ENCODE measurements at regions not wholly inside any gene's neighbourhood (a gene's known extent, or its start where the extent isn't known, plus 50 kb on each side); places are given as distances from the start of the nearest gene placed in this dataset.

DNA sequence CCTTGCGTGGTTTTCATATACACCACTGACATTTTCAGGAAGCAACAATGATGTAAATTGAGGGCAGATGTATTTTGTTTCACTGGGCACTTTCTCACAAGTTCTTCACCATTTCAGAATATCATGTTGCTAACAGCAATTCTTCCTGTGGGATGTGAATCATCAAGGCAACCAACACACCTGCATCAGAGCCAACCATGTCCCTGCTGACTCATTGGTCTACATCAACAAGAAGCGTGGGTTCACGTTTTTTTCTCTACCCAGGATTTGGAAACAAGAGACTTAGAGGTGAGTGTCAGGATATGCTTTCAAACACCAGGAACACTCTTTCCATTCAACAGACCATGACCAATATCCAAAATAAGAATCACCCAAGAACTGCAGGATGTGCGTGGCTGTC lies 203.9 kb downstream of the TEX36 start:
- ChIA-PET POLR2A (no interaction called here), CTCF (no interaction called here)
- Histone ChIP-seq H3K27me3 (ENCODE audit: insufficient read depth) (no peaks in the 10 kb centered on the region), H3K4me2 (no peak overlapping the region), H3K79me2 (ENCODE audit: insufficient read depth) (no peaks in the 10 kb centered on the region), H3K27ac (ENCODE audit: low read depth in 2 of 2, low read length in 1 of 2) (no peak overlapping the region), H3K9me3 (peaks cover 6% of the 10 kb centered on the region; the same call in 1 of the 2 replicates), H3K4me1 (ENCODE audit: control insufficient read depth in 1 of 2, insufficient read depth in 2 of 2, low read depth in 1 of 2, low read length in 1 of 2) (peaks cover 0 to 8% of the 10 kb centered on the region in 2 experiments; a peak in 2 of 4 replicates), H3K36me3 (replicated peaks in 1 of 2; ENCODE audit: control insufficient read depth in 1 of 2, insufficient read depth in 2 of 2, low read length in 1 of 2) (no peaks in the 10 kb centered on the region), H3K9ac (no peak overlapping the region), H3K4me3 (ENCODE audit: low read depth in 2 of 2, low read length in 1 of 2) (no peak overlapping the region), H3F3A (replicated peaks; ENCODE audit: insufficient read depth) (no peaks in the 10 kb centered on the region), H4K20me1 (ENCODE audit: insufficient read depth) (no peaks in the 10 kb centered on the region), H2AFZ (ENCODE audit: low read depth) (no peak overlapping the region), H3K9me2 (no peaks in the 10 kb centered on the region)
- 41% methylated on average over 4 of the region's 4 CpGs for WGBS (ENCODE audit: low lambda C conversion rate)
- DNase-seq, result no peak
- TF ChIP-seq FOXJ3 (CRISPR knock-in tag; IDR thresholded peaks at IDR 0.05) (no peak), YY1 (IDR thresholded peaks at IDR 0.05; ENCODE audit: low read depth) (no peak), TCF12 (IDR thresholded peaks at IDR 0.05) (no peak), MEF2A (IDR thresholded peaks at IDR 0.05; ENCODE audit: borderline replicate concordance, low read depth) (no peak), EP300 (IDR thresholded peaks at IDR 0.05; ENCODE audit: borderline replicate concordance in 1 of 2, low read depth in 1 of 2, low read length in 1 of 2) (no peak), CHD2 (IDR thresholded peaks at IDR 0.05; ENCODE audit: low read length, partially characterized antibody) (no peak), SMC3 (IDR thresholded peaks at IDR 0.05; ENCODE audit: low read depth, low read length) (no peak), GABPA (IDR thresholded peaks at IDR 0.05; ENCODE audit: low read depth) (no peak), RFX5 (IDR thresholded peaks at IDR 0.05; ENCODE audit: low read length) (no peak), GATA2 (CRISPR knock-in tag; IDR thresholded peaks at IDR 0.05) (no peak), SIN3A (IDR thresholded peaks at IDR 0.05; ENCODE audit: borderline replicate concordance, low read depth, low read length) (no peak)
- TF ChIP-seq, protein P1, sequence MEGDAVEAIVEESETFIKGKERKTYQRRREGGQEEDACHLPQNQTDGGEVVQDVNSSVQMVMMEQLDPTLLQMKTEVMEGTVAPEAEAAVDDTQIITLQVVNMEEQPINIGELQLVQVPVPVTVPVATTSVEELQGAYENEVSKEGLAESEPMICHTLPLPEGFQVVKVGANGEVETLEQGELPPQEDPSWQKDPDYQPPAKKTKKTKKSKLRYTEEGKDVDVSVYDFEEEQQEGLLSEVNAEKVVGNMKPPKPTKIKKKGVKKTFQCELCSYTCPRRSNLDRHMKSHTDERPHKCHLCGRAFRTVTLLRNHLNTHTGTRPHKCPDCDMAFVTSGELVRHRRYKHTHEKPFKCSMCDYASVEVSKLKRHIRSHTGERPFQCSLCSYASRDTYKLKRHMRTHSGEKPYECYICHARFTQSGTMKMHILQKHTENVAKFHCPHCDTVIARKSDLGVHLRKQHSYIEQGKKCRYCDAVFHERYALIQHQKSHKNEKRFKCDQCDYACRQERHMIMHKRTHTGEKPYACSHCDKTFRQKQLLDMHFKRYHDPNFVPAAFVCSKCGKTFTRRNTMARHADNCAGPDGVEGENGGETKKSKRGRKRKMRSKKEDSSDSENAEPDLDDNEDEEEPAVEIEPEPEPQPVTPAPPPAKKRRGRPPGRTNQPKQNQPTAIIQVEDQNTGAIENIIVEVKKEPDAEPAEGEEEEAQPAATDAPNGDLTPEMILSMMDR (IDR thresholded peaks at IDR 0.05), result no peak
- TF ChIP-seq, protein P2, sequence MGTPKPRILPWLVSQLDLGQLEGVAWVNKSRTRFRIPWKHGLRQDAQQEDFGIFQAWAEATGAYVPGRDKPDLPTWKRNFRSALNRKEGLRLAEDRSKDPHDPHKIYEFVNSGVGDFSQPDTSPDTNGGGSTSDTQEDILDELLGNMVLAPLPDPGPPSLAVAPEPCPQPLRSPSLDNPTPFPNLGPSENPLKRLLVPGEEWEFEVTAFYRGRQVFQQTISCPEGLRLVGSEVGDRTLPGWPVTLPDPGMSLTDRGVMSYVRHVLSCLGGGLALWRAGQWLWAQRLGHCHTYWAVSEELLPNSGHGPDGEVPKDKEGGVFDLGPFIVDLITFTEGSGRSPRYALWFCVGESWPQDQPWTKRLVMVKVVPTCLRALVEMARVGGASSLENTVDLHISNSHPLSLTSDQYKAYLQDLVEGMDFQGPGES (IDR thresholded peaks at IDR 0.05; ENCODE audit: low read depth, low read length), result no peak
- TF ChIP-seq, protein P3, sequence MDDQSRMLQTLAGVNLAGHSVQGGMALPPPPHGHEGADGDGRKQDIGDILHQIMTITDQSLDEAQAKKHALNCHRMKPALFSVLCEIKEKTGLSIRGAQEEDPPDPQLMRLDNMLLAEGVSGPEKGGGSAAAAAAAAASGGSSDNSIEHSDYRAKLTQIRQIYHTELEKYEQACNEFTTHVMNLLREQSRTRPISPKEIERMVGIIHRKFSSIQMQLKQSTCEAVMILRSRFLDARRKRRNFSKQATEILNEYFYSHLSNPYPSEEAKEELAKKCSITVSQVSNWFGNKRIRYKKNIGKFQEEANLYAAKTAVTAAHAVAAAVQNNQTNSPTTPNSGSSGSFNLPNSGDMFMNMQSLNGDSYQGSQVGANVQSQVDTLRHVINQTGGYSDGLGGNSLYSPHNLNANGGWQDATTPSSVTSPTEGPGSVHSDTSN (IDR thresholded peaks at IDR 0.05), result no peak
- TF ChIP-seq, protein P4, sequence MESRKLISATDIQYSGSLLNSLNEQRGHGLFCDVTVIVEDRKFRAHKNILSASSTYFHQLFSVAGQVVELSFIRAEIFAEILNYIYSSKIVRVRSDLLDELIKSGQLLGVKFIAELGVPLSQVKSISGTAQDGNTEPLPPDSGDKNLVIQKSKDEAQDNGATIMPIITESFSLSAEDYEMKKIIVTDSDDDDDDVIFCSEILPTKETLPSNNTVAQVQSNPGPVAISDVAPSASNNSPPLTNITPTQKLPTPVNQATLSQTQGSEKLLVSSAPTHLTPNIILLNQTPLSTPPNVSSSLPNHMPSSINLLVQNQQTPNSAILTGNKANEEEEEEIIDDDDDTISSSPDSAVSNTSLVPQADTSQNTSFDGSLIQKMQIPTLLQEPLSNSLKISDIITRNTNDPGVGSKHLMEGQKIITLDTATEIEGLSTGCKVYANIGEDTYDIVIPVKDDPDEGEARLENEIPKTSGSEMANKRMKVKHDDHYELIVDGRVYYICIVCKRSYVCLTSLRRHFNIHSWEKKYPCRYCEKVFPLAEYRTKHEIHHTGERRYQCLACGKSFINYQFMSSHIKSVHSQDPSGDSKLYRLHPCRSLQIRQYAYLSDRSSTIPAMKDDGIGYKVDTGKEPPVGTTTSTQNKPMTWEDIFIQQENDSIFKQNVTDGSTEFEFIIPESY (IDR thresholded peaks at IDR 0.05; ENCODE audit: borderline replicate concordance, low read depth), result no peak
- TF ChIP-seq, protein P5, sequence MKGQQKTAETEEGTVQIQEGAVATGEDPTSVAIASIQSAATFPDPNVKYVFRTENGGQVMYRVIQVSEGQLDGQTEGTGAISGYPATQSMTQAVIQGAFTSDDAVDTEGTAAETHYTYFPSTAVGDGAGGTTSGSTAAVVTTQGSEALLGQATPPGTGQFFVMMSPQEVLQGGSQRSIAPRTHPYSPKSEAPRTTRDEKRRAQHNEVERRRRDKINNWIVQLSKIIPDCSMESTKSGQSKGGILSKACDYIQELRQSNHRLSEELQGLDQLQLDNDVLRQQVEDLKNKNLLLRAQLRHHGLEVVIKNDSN (IDR thresholded peaks at IDR 0.05; ENCODE audit: borderline replicate concordance, low read depth), result no peak
- TF ChIP-seq, protein P6, sequence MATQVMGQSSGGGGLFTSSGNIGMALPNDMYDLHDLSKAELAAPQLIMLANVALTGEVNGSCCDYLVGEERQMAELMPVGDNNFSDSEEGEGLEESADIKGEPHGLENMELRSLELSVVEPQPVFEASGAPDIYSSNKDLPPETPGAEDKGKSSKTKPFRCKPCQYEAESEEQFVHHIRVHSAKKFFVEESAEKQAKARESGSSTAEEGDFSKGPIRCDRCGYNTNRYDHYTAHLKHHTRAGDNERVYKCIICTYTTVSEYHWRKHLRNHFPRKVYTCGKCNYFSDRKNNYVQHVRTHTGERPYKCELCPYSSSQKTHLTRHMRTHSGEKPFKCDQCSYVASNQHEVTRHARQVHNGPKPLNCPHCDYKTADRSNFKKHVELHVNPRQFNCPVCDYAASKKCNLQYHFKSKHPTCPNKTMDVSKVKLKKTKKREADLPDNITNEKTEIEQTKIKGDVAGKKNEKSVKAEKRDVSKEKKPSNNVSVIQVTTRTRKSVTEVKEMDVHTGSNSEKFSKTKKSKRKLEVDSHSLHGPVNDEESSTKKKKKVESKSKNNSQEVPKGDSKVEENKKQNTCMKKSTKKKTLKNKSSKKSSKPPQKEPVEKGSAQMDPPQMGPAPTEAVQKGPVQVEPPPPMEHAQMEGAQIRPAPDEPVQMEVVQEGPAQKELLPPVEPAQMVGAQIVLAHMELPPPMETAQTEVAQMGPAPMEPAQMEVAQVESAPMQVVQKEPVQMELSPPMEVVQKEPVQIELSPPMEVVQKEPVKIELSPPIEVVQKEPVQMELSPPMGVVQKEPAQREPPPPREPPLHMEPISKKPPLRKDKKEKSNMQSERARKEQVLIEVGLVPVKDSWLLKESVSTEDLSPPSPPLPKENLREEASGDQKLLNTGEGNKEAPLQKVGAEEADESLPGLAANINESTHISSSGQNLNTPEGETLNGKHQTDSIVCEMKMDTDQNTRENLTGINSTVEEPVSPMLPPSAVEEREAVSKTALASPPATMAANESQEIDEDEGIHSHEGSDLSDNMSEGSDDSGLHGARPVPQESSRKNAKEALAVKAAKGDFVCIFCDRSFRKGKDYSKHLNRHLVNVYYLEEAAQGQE (IDR thresholded peaks at IDR 0.05; ENCODE audit: low read depth, low read length), result no peak

Measured in SK-N-SH (cell line).